ENCODE measurements at regions not wholly inside any gene's neighbourhood (a gene's known extent, or its start where the extent isn't known, plus 50 kb on each side); places are given as distances from the start of the nearest gene placed in this dataset.

GRCh38 chr4:71239365-71239764 is 99.5 kb upstream of the SLC4A4 start:
- TF ChIP-seq CTCF (IDR thresholded peaks at IDR 0.05; ENCODE audit: low read depth, low read length) (no peak), EZH2phosphoT487 (IDR thresholded peaks at IDR 0.05; ENCODE audit: low read depth) (no peak)

Data from OCI-LY3 (cell line).